ENCODE measurements at regions not wholly inside any gene's neighbourhood (a gene's known extent, or its start where the extent isn't known, plus 50 kb on each side); places are given as distances from the start of the nearest gene placed in this dataset.

- no TSS peak for BruUV-seq (replicated peaks)
- CTCF ChIA-PET = no interaction called here
- no peak for TF ChIP-seq EZH2 (IDR thresholded peaks at IDR 0.05; ENCODE audit: low read depth)
- TF ChIP-seq, protein P1, sequence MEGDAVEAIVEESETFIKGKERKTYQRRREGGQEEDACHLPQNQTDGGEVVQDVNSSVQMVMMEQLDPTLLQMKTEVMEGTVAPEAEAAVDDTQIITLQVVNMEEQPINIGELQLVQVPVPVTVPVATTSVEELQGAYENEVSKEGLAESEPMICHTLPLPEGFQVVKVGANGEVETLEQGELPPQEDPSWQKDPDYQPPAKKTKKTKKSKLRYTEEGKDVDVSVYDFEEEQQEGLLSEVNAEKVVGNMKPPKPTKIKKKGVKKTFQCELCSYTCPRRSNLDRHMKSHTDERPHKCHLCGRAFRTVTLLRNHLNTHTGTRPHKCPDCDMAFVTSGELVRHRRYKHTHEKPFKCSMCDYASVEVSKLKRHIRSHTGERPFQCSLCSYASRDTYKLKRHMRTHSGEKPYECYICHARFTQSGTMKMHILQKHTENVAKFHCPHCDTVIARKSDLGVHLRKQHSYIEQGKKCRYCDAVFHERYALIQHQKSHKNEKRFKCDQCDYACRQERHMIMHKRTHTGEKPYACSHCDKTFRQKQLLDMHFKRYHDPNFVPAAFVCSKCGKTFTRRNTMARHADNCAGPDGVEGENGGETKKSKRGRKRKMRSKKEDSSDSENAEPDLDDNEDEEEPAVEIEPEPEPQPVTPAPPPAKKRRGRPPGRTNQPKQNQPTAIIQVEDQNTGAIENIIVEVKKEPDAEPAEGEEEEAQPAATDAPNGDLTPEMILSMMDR (conservative IDR thresholded peaks at IDR 0.05) = no peak
- no peak for DNase-seq
- intact Hi-C loops (cut with micrococcal nuclease; ENCODE audit: unreplicated experiment) = no loop called here
- H3K9me3 ChIP-seq (ENCODE audit: insufficient read depth, low read depth) = no peaks in the 10 kb centered on the region
- H3K36me3 ChIP-seq (ENCODE audit: low read depth) = no peaks in the 10 kb centered on the region
- H3K79me2 ChIP-seq (ENCODE audit: low read depth) = no peaks in the 10 kb centered on the region
- H4K20me1 ChIP-seq (ENCODE audit: insufficient read depth) = no peaks in the 10 kb centered on the region
- no peak overlapping the region for H3K4me2 ChIP-seq
- no peak overlapping the region for H3K27ac ChIP-seq
- POLR2A ChIA-PET (ENCODE audit: unreplicated experiment) = no interaction called here
- no peaks in the 10 kb centered on the region for H3K9me2 ChIP-seq (ENCODE audit: insufficient read depth)
- no peak overlapping the region for H3K4me3 ChIP-seq
- no peaks in the 10 kb centered on the region for H3F3A ChIP-seq (ENCODE audit: insufficient read depth, low read depth)
- no peak overlapping the region for H2AFZ ChIP-seq
- no peaks in the 10 kb centered on the region for H3K4me1 ChIP-seq (replicated peaks; ENCODE audit: insufficient read depth)
- H3K27me3 ChIP-seq (ENCODE audit: insufficient read depth, low read depth) = peaks cover 92% of the 10 kb centered on the region
Measured at GRCh38 chr1:38263438-38263837, 216.8 kb upstream of the POU3F1 start.

DNA sequence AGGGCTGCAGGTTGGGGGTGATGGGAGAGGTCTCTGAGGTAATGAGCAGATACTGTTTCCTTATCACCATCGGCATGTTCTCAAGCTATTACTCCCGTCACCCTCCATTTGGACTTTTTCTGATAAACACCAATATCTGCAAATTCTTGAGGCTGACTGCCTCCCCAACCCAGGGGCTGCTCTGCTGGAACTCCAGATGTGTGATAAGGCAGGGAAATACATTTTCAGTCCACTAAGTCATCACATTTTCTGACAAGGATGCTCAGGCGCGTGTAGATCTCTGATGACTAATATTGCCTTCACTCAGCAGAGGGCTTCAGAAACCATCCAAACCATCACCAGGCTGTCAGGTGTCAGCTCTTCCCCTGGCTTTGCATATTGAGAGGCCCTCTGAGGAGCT is 215.0 kb upstream of the POU3F1 start:
- ChIA-PET CTCF (no interaction called here), POLR2A (ENCODE audit: unreplicated experiment) (no interaction called here)
- Histone ChIP-seq H2AFZ (no peak overlapping the region), H3K79me2 (ENCODE audit: low read depth) (no peaks in the 10 kb centered on the region), H3K9me2 (ENCODE audit: insufficient read depth) (no peaks in the 10 kb centered on the region), H3K4me3 (no peak overlapping the region), H3K27me3 (ENCODE audit: insufficient read depth, low read depth) (peaks cover 95% of the 10 kb centered on the region), H3K4me1 (replicated peaks; ENCODE audit: insufficient read depth) (no peaks in the 10 kb centered on the region), H4K20me1 (ENCODE audit: insufficient read depth) (no peaks in the 10 kb centered on the region), H3K4me2 (no peak overlapping the region), H3F3A (ENCODE audit: insufficient read depth, low read depth) (no peaks in the 10 kb centered on the region), H3K9me3 (ENCODE audit: insufficient read depth, low read depth) (no peaks in the 10 kb centered on the region), H3K36me3 (ENCODE audit: low read depth) (no peaks in the 10 kb centered on the region), H3K27ac (no peak overlapping the region)
- no TSS peak for BruUV-seq (replicated peaks)
- intact Hi-C loops (cut with micrococcal nuclease; ENCODE audit: unreplicated experiment) = no loop called here
- no peak for DNase-seq
- TF ChIP-seq EZH2 (IDR thresholded peaks at IDR 0.05; ENCODE audit: low read depth) = no peak
- TF ChIP-seq, protein P1 (conservative IDR thresholded peaks at IDR 0.05) = no peak

GRCh38 chr1:38258085-38258627 is 211.6 kb upstream of the POU3F1 start:
- POLR2A ChIA-PET (ENCODE audit: unreplicated experiment) = no interaction called here
- Histone ChIP-seq H3K9me3 (ENCODE audit: insufficient read depth, low read depth) (no peaks in the 10 kb centered on the region), H3K4me3 (no peak overlapping the region), H3F3A (ENCODE audit: insufficient read depth, low read depth) (no peaks in the 10 kb centered on the region), H3K9me2 (ENCODE audit: insufficient read depth) (no peaks in the 10 kb centered on the region), H3K4me1 (replicated peaks; ENCODE audit: insufficient read depth) (no peaks in the 10 kb centered on the region), H3K36me3 (ENCODE audit: low read depth) (no peaks in the 10 kb centered on the region), H3K27ac (no peak overlapping the region), H3K79me2 (ENCODE audit: low read depth) (no peaks in the 10 kb centered on the region), H3K4me2 (no peak overlapping the region), H2AFZ (no peak overlapping the region), H3K27me3 (ENCODE audit: insufficient read depth, low read depth) (peaks cover 86% of the 10 kb centered on the region), H4K20me1 (ENCODE audit: insufficient read depth) (no peaks in the 10 kb centered on the region)
- CTCF ChIA-PET = no interaction called here
- intact Hi-C loops (cut with micrococcal nuclease; ENCODE audit: unreplicated experiment) = no loop called here
- no peak for DNase-seq
- no TSS peak for BruUV-seq (replicated peaks)
- TF ChIP-seq, protein P1 (conservative IDR thresholded peaks at IDR 0.05) = no peak
- no peak for TF ChIP-seq EZH2 (IDR thresholded peaks at IDR 0.05; ENCODE audit: low read depth)

Measured in PC-9 (cell line).